ENCODE measurements at regions not wholly inside any gene's neighbourhood (a gene's known extent, or its start where the extent isn't known, plus 50 kb on each side); places are given as distances from the start of the nearest gene placed in this dataset.
"Not testable (repeated sequence)": the region's sequence is repeated elsewhere in the genome, so short reads cannot be mapped to it uniquely, and the experiment has no call there.

DNA sequence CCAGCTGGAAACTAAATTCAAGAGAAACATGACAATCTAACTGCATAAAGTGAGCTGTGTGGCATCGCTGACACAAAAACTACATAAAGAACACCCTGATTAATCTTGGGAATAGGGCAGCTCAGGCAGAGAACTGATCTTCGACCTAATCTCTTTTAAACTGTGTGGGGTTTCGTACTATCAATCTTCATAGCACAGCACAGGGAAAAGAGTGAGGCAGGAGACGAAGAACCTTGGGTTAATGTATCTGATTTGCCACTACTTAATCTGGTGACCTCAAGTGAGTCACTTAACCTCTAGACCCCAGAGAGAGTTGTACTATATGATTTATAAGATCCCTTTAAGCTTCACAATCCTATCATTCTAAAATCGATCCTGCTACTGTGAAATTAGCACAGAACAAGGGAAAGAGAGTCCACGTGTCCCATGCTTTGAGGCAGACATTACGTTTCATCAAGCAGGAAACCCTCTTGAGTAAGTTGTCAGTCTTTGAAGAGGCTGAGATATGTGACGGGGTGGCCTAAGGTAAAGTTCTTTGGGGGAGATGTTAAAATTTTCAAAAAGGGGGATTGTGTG, 519.7 kb downstream of the SOCS6 start:
- no peak for DNase-seq (ENCODE audit: low read depth)

DNA sequence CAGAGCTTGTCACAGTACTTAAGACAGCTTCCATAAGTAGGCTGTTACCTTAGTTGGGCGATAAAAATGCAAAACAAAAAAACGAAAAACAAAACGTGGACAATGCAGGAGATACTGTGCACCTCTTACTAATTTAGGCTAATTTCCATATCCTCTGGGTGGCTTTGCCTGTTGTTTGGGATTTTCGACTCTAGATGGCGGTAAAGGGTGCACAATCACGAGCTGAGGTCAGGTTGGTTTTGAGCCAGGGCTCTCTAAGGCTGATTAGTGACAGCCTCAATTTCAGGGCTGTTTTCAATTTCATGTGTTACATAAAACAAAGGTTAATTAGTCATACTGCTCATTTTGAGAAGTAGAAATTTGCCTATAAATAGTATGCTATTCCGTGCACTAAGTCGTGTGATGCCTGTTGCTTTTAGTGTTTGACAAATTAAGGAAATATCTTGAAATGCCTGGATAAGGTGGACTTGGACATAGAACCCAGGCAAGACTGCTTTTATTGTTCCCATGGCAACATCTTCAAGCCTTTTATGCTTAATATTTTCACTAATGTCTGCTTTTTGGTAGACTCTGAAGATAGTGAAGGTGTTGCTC, 493.1 kb downstream of the SOCS6 start:
- no peak for DNase-seq (ENCODE audit: low read depth)

DNA sequence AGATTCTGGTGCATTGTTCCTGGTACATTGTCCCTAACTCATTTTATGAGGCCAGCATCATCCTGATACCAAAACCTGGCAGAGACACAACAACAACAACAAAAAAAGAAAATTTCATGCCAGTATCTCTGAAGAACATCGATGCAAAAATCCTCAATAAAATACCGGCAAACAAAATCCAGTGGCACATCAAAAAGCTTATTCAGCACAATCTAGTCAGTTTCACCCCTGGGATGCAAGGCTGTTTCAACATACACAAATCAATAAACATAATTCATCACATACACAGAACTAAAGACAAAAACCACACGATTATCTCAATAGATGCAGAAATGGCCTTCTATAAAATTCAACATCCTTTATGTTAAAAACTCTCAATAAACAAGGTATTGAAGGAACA, 477.4 kb downstream of the SOCS6 start:
- DNase-seq (ENCODE audit: low read depth) = not testable (repeated sequence)

DNA sequence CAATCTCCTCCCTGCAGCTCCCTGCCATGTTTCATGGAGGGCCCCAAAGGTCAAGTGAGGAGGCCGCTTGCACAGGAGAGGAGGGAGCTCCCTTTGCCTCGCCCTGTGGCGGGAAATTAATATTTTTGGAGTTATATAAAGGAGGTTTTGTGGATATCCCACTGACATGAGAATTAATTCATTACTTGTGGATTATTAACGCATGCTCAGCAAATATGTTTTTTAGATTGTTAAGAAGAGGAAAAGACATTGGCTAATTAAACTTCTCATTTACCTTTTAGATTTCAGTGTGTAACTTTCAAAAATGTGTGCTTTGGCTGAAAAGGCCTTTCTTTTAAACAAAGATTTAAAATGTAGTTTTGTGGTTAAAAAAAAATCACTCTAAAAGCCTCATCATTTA, 474.0 kb downstream of the SOCS6 start:
- no peak for DNase-seq (ENCODE audit: low read depth)

DNA sequence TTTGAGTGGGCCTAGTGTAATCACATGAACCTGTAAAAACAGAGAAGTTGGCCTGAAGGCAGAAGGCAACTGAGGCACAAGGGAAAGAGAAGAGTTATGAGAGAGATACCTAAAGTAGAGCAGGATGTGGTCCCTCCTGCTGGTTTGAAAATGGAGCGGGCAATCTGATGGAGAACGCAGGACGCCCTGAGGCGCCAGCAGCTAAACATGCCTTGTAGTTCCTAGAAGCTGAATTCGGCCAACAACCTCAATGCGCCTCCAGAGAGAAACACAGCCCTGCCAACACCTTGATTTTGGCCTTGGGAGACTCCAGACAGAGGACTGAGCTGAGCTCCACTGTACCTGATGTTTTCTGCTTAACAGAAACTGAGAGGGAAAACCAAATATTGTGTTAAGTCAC, 469.9 kb downstream of the SOCS6 start:
- DNase-seq (ENCODE audit: low read depth) = no peak

DNA sequence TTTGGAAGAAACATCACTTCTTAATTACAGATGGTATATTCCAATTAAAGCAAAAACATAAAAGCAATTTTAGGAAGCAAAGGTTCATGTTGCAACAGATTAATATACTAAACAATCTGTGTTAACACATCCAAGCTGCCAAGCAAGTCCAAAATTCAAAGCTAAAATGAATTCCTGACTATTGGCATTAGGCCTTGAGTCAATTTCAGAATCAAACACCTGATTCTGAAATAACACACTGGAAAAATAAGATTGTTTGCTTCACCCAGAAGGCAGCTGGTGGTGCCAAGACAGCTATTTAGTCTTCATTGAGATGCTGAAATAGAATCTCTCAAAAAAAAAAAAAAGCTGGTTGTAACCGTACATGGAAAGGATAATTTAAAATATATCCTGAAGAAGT, 465.6 kb downstream of the SOCS6 start:
- DNase-seq (ENCODE audit: low read depth) = no peak

DNA sequence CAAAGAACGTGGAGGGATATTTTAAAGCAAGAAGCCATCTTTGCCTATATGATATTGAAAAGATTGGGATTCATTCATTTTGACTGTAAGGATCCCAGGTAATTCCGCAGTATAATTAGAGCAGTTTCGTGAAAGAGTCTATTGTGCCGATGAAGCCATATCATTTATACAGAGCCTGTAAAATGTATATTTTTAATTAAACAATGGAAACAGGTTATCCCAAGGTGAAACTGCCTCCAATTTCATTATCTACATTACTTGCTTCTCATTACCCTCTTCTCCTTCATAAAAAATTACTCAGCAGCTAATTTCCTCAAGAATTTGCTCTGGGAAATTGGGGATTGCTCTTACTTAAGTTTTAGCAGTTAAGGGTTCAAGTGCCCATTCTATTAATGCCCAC, 444.1 kb downstream of the SOCS6 start:
- DNase-seq (ENCODE audit: low read depth) = no peak

DNA sequence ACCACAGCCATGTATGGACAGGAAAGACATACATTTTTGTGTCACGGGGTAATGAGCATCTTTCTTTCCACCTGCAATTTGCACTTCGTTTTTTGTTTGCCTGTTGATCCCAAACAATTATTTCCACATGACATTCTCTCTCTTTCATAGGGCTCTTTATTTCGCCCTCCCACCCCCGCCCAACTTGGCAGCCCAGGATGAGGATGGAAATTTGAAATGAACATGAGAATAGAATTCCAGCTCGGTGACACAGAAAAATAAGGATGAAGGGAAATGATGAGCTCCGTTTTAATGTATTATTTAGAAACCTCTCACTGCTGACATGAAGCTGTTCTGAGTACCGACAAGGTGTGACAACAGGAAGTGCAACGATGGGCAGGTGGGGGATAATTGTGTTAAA, 443.3 kb downstream of the SOCS6 start:
- DNase-seq (ENCODE audit: low read depth) = no peak

DNA sequence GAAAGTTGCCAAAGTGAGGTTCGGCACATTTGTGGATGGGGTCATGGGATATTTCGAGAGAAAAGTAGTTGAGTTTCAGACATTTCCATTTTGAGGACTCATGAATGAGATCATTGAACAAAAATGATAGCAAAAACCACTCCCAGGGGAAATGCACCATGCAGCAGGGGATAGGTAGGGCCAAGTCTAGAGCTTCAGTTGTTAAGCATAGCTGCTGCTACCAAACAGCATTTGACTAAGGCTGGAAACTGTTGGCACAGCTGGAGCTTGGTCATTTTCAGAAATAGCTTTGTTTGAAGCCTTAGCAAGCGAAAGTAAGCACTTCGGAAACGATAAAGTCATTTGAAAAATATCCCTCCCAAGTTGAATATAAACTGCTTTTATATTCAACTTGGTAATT, 431.8 kb downstream of the SOCS6 start:
- no peak for DNase-seq (ENCODE audit: low read depth)

DNA sequence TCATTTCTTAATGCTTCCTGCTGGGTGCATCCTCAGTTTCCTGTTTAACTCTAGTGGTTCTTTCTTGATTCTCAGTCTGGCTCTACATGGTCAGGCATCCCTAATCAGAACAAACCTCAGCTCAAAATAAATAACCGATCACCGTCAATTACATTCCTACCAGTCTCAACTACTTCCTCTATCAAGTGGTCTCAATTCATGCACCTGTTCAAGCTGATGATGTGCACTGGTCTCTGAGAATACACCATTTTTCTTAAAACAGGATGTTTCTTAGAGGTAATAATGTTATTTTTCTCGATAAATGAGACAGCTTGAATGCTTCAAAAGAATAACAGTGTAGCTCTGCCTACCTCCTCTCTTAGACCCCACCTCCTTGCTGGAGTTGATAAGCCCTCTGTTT, 420.9 kb downstream of the SOCS6 start:
- no peak for DNase-seq (ENCODE audit: low read depth)

DNA sequence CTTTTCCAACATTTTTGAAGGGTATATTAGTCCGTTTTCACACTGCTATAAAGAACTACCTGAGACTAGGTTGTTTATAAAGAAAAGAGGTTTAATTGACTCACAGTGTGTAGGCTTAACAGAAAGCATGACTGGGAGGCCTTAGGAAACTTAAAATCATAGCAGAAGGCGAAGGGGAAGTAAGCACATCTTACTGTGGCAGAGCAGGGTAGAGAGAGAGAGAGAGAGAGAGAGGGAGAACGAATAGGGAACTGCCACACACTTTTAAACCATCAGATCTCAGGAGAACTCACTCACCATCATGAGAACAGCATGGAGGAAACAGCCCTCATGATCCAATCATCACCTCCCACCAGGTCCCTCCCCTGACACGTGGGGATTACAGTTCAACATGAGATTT, 420.3 kb downstream of the SOCS6 start:
- no peak for DNase-seq (ENCODE audit: low read depth)

DNA sequence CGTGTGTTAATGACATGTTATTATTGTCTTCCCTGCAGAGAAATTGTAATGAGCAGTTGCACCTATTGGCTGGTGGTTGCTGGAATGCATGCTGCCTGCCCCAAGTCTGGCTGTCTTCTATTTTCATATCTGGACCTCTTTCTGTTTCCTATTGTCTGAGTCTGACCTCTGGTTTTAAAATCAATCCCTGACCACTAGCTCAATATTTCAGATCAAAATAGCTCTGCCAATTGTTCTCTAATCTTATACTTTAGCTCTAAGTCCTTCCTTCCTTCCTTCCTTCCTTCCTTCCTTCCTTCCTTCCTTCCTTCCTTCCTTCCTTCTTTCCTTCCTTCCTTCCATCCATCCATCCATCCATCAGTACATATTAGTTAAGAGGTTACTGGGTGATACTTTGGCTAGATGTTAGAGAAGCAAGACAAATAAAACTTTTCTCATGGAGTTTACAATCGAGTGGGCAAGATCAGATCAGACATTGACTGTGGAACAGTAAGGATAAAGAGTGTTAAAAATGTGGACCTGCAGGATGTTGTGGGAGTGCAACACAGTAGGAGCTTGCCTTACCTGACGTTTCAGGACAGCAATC, 417.1 kb downstream of the SOCS6 start:
- no peak for DNase-seq (ENCODE audit: low read depth)

DNA sequence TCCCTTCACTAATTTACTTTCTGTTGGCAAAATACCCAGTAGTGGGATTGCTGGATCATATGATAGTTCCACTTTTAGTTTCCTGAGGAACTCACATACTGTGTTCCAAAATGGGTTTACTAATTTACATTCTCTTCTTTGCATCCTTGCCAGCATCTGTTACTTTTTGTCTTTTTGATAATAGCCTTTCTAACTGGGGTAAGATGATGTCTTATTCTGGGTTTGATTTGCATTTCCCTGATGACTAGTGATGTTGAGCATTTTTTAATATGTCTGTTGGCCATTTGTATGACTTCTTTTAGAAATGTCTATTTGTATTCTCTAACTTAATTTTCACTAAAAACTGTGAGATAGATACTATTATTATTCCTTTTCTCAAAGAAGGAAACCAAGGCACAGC, 411.7 kb downstream of the SOCS6 start:
- DNase-seq (ENCODE audit: low read depth) = no peak

DNA sequence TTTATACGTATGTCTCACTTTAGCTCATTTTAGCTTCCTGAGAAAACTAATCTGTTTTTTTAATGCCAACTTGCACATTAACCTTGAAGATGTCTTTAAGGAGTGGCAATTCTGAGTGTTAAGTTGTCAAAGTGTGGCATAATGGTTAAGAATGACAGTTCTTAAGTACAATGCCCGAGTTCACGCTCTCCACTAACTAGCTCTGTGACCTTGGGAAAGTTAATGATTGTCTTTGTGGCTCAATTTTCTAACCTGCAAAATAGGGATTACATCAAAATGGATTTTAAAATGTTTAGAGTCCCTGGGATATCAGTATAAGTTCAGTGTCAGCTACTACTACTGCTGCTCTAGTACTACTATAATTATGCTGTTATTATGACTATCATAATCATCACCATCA, 409.7 kb downstream of the SOCS6 start:
- no peak for DNase-seq (ENCODE audit: low read depth)

DNA sequence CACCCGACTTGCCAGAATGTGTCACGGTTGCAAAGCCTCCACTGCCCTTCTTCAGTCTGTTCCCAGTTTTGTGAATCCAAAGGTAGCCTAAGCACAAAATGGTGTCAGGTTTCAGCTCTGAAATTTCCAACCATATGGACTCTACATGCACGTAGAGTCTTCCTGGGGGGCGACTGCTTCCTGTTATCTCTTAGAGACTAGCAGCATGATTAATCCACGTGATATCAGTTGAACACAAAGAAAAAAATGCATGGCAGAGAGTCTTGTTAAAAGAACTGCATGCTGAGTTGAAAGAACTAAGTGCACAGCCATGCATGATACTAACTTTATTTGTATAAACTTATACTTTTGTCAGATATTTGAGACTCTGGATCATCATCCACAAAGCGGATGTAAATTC, 404.4 kb downstream of the SOCS6 start:
- no peak for DNase-seq (ENCODE audit: low read depth)

DNA sequence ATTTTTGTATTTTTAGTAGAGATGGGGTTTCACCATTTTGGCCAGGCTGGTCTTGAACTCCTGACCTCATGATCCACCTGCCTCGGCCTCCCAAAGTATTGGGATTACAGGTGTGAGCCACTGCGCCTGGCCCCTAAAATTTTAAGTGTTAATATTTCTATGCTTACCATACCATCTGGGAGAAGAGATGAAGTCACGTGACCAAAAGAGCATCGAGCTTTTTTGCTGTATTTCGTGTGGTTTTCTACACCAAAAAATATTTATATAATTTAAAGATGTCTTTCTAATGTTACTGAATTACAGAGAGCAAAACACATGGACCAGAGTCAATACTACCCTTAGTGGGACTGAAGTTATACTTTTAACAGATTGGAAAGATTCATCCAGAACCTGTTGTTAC, 400.9 kb downstream of the SOCS6 start:
- DNase-seq (ENCODE audit: low read depth) = not testable (repeated sequence)

DNA sequence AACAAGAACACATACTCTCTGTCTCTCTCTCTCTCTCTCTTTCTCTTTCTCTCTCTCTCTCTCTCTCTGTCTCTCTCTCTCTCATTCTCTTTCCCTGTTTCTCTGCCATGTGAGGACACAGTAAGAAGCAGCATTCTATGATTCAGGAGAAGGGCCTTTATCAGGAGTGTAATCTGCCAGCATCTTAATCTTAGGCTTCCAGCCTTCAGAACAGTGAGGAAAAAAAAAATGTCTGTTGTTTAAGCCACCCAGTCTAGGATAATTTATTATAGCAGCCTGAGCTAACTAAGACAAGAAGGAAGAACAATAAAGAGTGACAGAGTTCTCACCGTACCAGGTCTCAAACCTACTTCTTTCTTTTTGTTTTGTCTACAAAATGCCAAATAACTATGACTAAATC, 399.4 kb downstream of the SOCS6 start:
- DNase-seq (ENCODE audit: low read depth) = no peak

DNA sequence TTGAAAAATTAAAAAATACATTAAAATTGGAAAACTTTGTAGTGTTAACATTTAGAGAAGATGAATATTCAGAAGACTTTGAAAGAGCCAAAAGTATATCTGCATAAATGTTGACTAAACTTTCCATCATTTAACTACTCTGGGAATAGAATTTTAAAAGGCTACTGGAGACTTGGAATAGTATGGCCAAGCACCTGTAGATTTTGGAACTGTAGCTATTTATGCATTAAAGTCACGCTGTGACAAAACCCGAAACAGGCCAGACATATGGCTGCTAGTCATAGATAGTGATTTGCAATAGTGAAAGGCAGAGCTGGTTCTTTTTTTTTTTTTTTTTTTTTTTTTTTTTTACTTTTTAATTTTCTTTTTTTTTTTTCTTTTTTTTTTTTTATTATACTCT, 396.0 kb downstream of the SOCS6 start:
- no peak for DNase-seq (ENCODE audit: low read depth)

DNA sequence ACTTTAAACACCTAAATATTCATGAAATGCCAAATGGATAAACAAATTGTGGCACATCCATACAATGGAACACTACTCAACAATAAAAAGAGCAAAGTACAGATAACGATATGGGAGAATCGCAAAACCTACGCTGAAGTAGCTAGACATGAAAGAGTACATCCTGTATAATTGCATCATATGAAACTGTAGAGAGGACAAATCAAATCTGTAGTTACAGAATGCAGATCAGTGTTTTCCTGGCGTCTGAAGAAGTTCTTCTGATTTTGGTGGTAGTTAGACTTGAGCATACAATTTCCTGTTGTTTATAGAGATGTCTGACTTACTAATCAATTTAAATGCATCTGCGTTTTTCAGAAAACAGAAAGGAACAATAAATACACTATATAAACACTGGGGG, 394.4 kb downstream of the SOCS6 start:
- no peak for DNase-seq (ENCODE audit: low read depth)

DNA sequence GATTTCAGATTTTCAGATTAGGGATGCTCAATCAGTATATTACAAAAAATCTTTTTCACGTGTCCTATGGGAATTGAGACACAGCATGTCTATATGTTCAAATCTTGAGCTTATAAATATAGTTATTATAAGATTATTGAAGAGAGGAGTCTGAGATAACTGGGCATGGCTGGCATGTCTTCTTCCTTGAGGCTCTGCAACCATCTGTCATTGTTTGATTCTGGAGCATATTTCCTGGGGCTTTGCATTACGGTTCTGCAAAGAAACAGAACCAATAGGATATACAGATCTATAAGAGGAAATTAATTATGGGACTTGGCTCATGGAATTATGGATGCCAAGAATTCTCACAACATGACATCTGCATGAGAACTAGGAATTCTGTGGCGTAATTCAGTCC, 386.1 kb downstream of the SOCS6 start:
- DNase-seq (ENCODE audit: low read depth) = no peak

DNA sequence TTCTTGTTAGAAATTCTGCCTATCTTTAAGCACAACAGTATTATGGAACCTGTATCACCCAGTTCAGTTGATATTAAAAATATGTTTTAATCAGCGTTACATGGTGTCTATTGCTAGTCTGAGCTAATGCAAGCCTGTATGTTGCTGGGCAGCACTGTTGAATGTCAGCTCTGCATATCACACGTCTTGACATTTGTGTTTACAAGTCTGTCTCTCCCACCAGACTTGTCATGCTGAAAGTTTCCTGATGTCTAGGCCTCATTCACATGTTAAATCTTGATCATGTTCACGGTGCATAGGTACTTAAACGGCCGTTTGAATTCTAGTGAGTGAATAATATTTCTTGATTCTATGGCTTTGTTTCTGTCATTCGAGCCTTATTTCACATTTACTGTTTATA, 385.0 kb downstream of the SOCS6 start:
- DNase-seq (ENCODE audit: low read depth) = no peak

DNA sequence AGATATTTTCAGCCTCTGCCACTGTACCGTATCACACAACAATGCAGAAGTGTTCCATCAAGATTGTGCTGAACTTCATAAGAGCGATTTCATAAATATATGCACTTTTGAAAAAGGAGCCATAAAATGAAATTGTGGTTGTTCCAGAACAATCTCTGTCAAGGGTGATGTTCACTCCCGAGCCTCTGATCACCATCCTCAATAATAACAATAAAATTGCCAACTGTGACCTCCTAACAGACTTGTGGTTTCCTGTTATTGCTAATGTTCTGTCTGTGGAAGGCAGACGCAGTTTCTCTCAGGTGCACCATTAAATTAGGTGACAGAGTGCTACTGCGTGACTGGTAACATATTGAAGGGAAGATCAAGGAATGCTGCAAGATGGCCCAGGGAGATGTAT, 383.7 kb downstream of the SOCS6 start:
- no peak for DNase-seq (ENCODE audit: low read depth)

DNA sequence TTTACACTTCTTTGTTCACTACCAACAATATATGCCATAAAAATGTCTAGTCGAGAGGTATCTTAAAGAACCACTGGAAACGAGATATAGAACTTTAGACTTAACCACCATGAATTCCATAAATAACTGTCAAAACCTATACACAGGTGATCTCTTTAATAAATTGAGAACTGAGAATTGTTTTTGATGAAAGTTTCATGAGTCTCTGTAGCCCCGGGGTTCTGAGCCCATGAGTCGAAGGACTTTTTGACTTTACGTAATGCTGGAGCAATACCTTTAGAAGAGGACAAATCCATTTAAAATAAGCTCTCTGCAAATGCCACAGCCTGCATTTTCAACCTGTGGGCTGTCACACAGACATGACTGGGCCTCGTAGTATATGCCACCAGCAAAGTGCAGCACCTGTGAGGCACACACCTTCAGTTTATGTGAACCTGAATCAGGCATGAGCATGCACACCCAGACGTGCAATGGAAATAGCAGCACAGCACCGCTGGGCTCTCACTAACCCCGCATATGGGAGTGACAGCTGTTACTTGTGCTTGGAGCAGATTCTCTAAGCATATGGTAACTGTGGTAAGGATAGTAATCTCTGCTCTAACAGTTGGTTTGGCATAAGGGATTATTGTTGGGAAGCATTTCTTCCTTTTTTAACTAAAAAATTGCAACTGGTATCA, 383.2 kb downstream of the SOCS6 start:
- DNase-seq (ENCODE audit: low read depth) = no peak

DNA sequence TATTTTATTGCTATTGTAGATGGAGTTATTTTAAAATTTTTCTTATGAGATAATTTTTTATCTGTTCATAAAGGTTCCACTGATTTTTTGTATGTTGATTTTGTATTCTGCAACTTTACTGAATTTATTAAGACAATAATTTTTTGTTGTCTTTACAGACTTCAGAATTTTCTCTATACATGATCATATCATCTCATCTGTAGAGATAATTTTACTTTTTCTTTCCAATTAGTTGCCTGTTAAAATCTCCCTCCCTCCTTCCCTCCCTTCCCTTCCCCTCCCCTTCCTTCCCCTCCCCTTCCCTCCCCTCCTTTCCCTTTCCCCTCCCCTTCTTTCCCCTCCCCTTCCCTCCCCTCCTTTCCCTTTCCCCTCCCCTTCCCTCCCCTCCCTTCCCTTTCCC, 378.1 kb downstream of the SOCS6 start:
- no peak for DNase-seq (ENCODE audit: low read depth)
